Mesenchymal stem cell (in vitro differentiated cells and primary cell): ENCODE measurements at regions not wholly inside any gene's neighbourhood (a gene's known extent, or its start where the extent isn't known, plus 50 kb on each side); places are given as distances from the start of the nearest gene placed in this dataset.
"Not testable (repeated sequence)": the region's sequence is repeated elsewhere in the genome, so short reads cannot be mapped to it uniquely, and the experiment has no call there.

Experiments used
- DNase-seq: peaks from one replicate; pipeline ENCODE4 v3.0.0-alpha.2; 2013
- H2AFZ ChIP-seq: one replicate; pipeline ENCODE4 v1.6.1; 2013; ENCODE audit warnings: low read depth, mild to moderate bottlenecking, control low read depth, inconsistent platforms, low read length, moderate library complexity
- H2AK5ac ChIP-seq: 2 replicates; pipeline ENCODE4 v1.6.1; 2013; ENCODE audit warnings: low read length, moderate library complexity, mild to moderate bottlenecking, inconsistent platforms; ENCODE audit not compliant: severe bottlenecking
- H2BK120ac ChIP-seq: one replicate; pipeline ENCODE4 v1.6.1; 2013; ENCODE audit warnings: low read depth, mild to moderate bottlenecking, inconsistent platforms, low read length, moderate library complexity
- H2BK12ac ChIP-seq, 2 experiments: one replicate each; pipeline ENCODE4 v1.6.1; 2013; ENCODE audit warnings: inconsistent platforms in 2 of 2, low read length in 2 of 2, mild to moderate bottlenecking in 2 of 2, moderate library complexity in 2 of 2, control low read depth in 1 of 2
- H2BK15ac ChIP-seq: one replicate; pipeline ENCODE4 v1.6.1; 2013; ENCODE audit warnings: mild to moderate bottlenecking, low read depth, inconsistent platforms; ENCODE audit not compliant: poor library complexity, severe bottlenecking
- H2BK5ac ChIP-seq: 2 replicates; pipeline ENCODE4 v1.6.1; 2013; ENCODE audit warnings: low read depth, mild to moderate bottlenecking, low read length, control low read depth, inconsistent platforms; ENCODE audit not compliant: poor library complexity, severe bottlenecking
- H3K14ac ChIP-seq, 2 experiments: one replicate each; pipeline ENCODE4 v1.6.1; 2013; ENCODE audit warnings: inconsistent platforms in 2 of 2, low read length in 2 of 2, control low read depth in 1 of 2, mild to moderate bottlenecking in 1 of 2, moderate library complexity in 1 of 2
- H3K18ac ChIP-seq, 2 experiments: one replicate each; pipeline ENCODE4 v1.6.1; 2013; ENCODE audit warnings: inconsistent platforms in 2 of 2, low read length in 2 of 2, control low read depth in 1 of 2, low read depth in 1 of 2, mild to moderate bottlenecking in 1 of 2
- H3K23ac ChIP-seq, 2 experiments: one replicate each; pipeline ENCODE4 v1.6.1; 2013; ENCODE audit warnings: inconsistent platforms in 2 of 2, low read length in 2 of 2, mild to moderate bottlenecking in 2 of 2, moderate library complexity in 2 of 2, control low read depth in 1 of 2
- H3K27ac ChIP-seq: 2 replicates; pipeline ENCODE4 v1.5.1; 2013; ENCODE audit warnings: mild to moderate bottlenecking, moderate library complexity, low read length, control low read depth, inconsistent platforms; ENCODE audit not compliant: poor library complexity, severe bottlenecking
- H3K27me3 ChIP-seq, 2 experiments: 2 replicates each; pipeline versions ENCODE4 v1.6.1 to v1.7.0; 2013; ENCODE audit warnings: low read length in 2 of 2, mild to moderate bottlenecking in 2 of 2, moderate library complexity in 2 of 2, control low read depth in 1 of 2, inconsistent platforms in 1 of 2; ENCODE audit not compliant: control insufficient read depth in 1 of 2, insufficient read depth in 1 of 2
- H3K36me3 ChIP-seq, 2 experiments: 2 replicates each; pipeline versions ENCODE4 v1.6.1 to v1.7.0; 2013; ENCODE audit warnings: low read length in 2 of 2, control low read depth in 1 of 2, inconsistent platforms in 1 of 2, low read depth in 1 of 2, mild to moderate bottlenecking in 1 of 2; ENCODE audit not compliant: insufficient read depth in 2 of 2, control insufficient read depth in 1 of 2
- H3K4ac ChIP-seq, 2 experiments: one replicate each; pipeline ENCODE4 v1.6.1; 2013; ENCODE audit warnings: inconsistent platforms in 2 of 2, low read length in 2 of 2, mild to moderate bottlenecking in 2 of 2, moderate library complexity in 2 of 2, control low read depth in 1 of 2, low read depth in 1 of 2
- H3K4me1 ChIP-seq: 2 replicates; pipeline ENCODE4 v1.6.1; 2013; ENCODE audit warnings: low read depth, low read length, control low read depth; ENCODE audit not compliant: control insufficient read depth, insufficient read depth
- H3K4me2 ChIP-seq: 2 replicates; pipeline ENCODE4 v1.6.1; 2013; ENCODE audit warnings: low read length, mild to moderate bottlenecking, inconsistent platforms; ENCODE audit not compliant: poor library complexity, severe bottlenecking
- H3K4me3 ChIP-seq, 2 experiments: 2 replicates each; pipeline versions ENCODE4 v1.5.1 to v1.7.0; 2013; ENCODE audit warnings: low read length in 2 of 2, mild to moderate bottlenecking in 2 of 2, control low read depth in 1 of 2, low read depth in 1 of 2; ENCODE audit not compliant: insufficient read depth in 1 of 2
- H3K79me1 ChIP-seq: replicated peaks from 2 replicates; pipeline ENCODE4 v1.6.1; 2013; ENCODE audit warnings: mild to moderate bottlenecking, control low read depth, low read length, inconsistent platforms; ENCODE audit not compliant: poor library complexity, severe bottlenecking
- H3K9ac ChIP-seq: 2 replicates; pipeline ENCODE4 v1.7.0; 2013; ENCODE audit warnings: mild to moderate bottlenecking, low read length, moderate library complexity
- H3K9me3 ChIP-seq: 2 replicates; pipeline ENCODE4 v1.7.0; 2013; ENCODE audit warnings: mild to moderate bottlenecking, low read length; ENCODE audit not compliant: control insufficient read depth
- H4K8ac ChIP-seq: one replicate; pipeline ENCODE4 v1.6.1; 2013; ENCODE audit warnings: inconsistent platforms, mild to moderate bottlenecking, low read length, moderate library complexity
- H4K91ac ChIP-seq: one replicate; pipeline ENCODE4 v1.6.1; 2013; ENCODE audit warnings: mild to moderate bottlenecking, low read length, inconsistent platforms
- WGBS: methylation state at CpG from one replicate; pipeline ENCODE4 v1.1.7; 2013; ENCODE audit warnings: mixed read lengths; 5-methylcytosine and 5-hydroxymethylcytosine counted together

GRCh38 chr1:193438312-193438711 lies 251.9 kb upstream of the B3GALT2 start:
- no peak overlapping the region for H3K14ac ChIP-seq
- no peak overlapping the region for H3K23ac ChIP-seq
- H3K36me3 ChIP-seq: no peaks in the 10 kb centered on the region
- no peak overlapping the region for H2BK120ac ChIP-seq
- H2BK5ac ChIP-seq: no peak overlapping the region
- no peak overlapping the region for H3K4ac ChIP-seq
- no peak overlapping the region for H4K91ac ChIP-seq
- no peak overlapping the region for H2BK15ac ChIP-seq
- H4K8ac ChIP-seq: no peak overlapping the region
- H3K4me2 ChIP-seq: no peak overlapping the region
- no peaks in the 10 kb centered on the region for H3K27me3 ChIP-seq
- DNase-seq: no peak
- H3K27ac ChIP-seq: no peak overlapping the region
- no peak overlapping the region for H3K18ac ChIP-seq
- H2AK5ac ChIP-seq: no peak overlapping the region
- H3K9ac ChIP-seq: no peak overlapping the region
- no peaks in the 10 kb centered on the region for H3K4me1 ChIP-seq
- 84% methylated on average over 2 of the region's 2 CpGs for WGBS
- H2BK12ac ChIP-seq: no peak overlapping the region
- no peak overlapping the region for H2AFZ ChIP-seq
- no peak overlapping the region for H3K4me3 ChIP-seq
- peaks cover 12% of the 10 kb centered on the region for H3K9me3 ChIP-seq
- no peaks in the 10 kb centered on the region for H3K79me1 ChIP-seq

DNA sequence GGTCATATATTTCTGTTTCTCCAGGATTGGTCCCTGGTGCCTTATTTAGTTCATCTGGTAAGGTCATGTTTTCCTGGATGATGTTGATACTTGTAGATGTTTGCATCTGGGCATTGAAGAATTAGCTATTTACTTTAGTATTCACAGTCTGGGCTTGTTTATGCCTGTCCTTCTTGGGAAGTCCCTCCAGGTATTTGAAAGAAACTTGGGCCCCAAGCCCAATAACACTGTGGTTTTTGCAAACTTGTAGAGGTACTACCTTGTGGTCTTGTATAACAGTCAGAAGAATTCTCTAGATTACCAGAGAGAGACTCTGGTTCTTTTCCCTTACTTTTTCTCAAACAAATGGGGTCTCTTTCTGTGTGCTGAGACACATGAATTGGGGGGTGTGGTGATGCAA lies 251.4 kb upstream of the B3GALT2 start:
- Histone ChIP-seq H3K4me1 (no peaks in the 10 kb centered on the region), H3K9ac (no peak overlapping the region), H3K27ac (no peak overlapping the region), H4K91ac (no peak overlapping the region), H2BK15ac (no peak overlapping the region), H3K9me3 (peaks cover 17% of the 10 kb centered on the region), H3K27me3 (no peaks in the 10 kb centered on the region), H3K4me3 (no peak overlapping the region), H3K36me3 (peaks cover 0 to under 1% of the 10 kb centered on the region in 2 experiments), H3K23ac (no peak overlapping the region), H2BK5ac (no peak overlapping the region), H3K14ac (no peak overlapping the region), H3K18ac (no peak overlapping the region), H4K8ac (no peak overlapping the region), H3K79me1 (no peaks in the 10 kb centered on the region), H3K4me2 (no peak overlapping the region), H3K4ac (no peak overlapping the region), H2AFZ (no peak overlapping the region), H2AK5ac (no peak overlapping the region), H2BK12ac (no peak overlapping the region), H2BK120ac (no peak overlapping the region)
- no peak for DNase-seq

- H3K4me1 ChIP-seq, H3K4me3 ChIP-seq, H2BK120ac ChIP-seq, H3K14ac ChIP-seq, H3K79me1 ChIP-seq, H2BK5ac ChIP-seq, H3K18ac ChIP-seq, H4K8ac ChIP-seq, H4K91ac ChIP-seq, H3K27me3 ChIP-seq, H3K23ac ChIP-seq, H2AK5ac ChIP-seq, H3K4ac ChIP-seq, H3K9ac ChIP-seq, H2AFZ ChIP-seq, H3K4me2 ChIP-seq, H2BK12ac ChIP-seq, DNase-seq, H2BK15ac ChIP-seq, H3K27ac ChIP-seq, H3K36me3 ChIP-seq: not testable (repeated sequence)
- WGBS: 98% methylated on average over 12 of the region's 19 CpGs
- H3K9me3 ChIP-seq: peaks cover 18% of the 10 kb centered on the region
These were observed 250.9 kb upstream of the B3GALT2 start for GRCh38 chr1:193437333-193437732.

GRCh38 chr1:193435781-193436180 lies 249.4 kb upstream of the B3GALT2 start:
- H3K4me3 ChIP-seq: no peak overlapping the region
- DNase-seq: no peak
- no peak overlapping the region for H3K23ac ChIP-seq
- H4K91ac ChIP-seq: no peak overlapping the region
- no peak overlapping the region for H2BK5ac ChIP-seq
- no peak overlapping the region for H2BK15ac ChIP-seq
- H3K27me3 ChIP-seq: no peaks in the 10 kb centered on the region
- no peak overlapping the region for H3K14ac ChIP-seq
- no peak overlapping the region for H2BK120ac ChIP-seq
- no peak overlapping the region for H3K27ac ChIP-seq
- H2BK12ac ChIP-seq: no peak overlapping the region
- H3K4me1 ChIP-seq: peaks cover 2% of the 10 kb centered on the region
- peaks cover 0 to 4% of the 10 kb centered on the region in 2 experiments for H3K36me3 ChIP-seq
- no peak overlapping the region for H3K4ac ChIP-seq
- no peak overlapping the region for H3K4me2 ChIP-seq
- H3K9me3 ChIP-seq: peaks cover 18% of the 10 kb centered on the region
- H2AK5ac ChIP-seq: no peak overlapping the region
- H3K18ac ChIP-seq: no peak overlapping the region
- H2AFZ ChIP-seq: no peak overlapping the region
- H3K9ac ChIP-seq: no peak overlapping the region
- WGBS: 100% methylated on average over 1 of the region's 1 CpG
- H3K79me1 ChIP-seq: no peaks in the 10 kb centered on the region
- no peak overlapping the region for H4K8ac ChIP-seq
